Glomerular visceral epithelial cell (primary cell): ENCODE measurements at regions not wholly inside any gene's neighbourhood (a gene's known extent, or its start where the extent isn't known, plus 50 kb on each side); places are given as distances from the start of the nearest gene placed in this dataset.
"Not testable (repeated sequence)": the region's sequence is repeated elsewhere in the genome, so short reads cannot be mapped to it uniquely, and the experiment has no call there.

Experiments
- DNase-seq: peaks from one replicate; pipeline ENCODE4 v3.0.0-alpha.2; 2016; ENCODE audit errors: extremely low spot score

DNA sequence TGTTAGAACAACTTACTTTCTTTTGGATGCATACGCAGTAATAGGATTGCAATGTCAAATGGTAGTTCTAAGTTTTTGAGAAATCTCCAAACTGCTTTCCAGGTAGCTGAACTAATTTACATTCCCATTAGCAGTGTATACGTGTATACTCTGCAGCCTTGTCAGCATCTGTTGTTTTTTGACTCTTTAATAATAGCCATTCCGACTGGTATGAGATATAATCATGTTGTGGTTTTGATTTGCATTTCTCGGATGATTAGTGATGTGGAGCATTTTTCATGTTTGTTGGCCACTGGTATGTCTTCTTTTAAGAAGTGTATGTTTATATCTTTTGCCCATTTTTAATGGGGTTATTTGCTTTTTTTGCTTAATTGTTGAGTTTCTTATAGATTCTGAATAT is 76.9 kb upstream of the HNRNPA1L2 start:
- DNase-seq, result not testable (repeated sequence)

DNA sequence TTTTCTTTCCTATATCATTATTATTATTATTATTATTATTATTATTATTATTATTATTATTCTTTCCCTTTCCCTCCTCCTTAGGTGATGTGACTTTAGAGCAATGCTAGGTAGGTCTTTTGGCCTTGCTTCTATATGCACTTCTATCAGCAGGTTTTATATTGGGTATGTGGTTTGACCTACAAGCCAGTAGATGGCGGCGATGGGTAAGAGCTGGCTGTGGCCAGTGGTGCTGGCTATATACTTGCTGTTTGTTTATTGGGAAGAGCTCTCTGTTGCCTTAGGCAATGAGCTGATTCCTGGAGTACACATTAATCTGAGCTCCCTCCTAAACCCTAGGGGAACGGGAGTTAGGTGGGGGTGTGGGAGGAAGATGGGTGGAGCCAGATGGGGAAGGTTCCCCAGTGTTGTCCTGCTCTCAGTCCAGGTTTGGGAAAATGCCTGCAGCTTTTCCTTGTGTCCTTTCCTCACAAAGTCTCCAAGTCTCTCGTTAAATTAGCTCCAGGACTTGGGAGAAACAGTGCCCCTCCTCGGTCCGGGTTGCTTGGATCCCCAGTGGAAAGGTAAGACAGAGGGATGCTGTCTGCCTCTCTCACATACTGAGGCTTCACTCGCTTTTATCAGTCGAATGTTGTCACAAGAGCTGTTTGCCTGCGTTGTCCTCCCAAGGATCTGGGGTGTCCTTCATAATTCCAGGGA is 72.2 kb upstream of the HNRNPA1L2 start:
- DNase-seq, result peak; percentile 51

DNA sequence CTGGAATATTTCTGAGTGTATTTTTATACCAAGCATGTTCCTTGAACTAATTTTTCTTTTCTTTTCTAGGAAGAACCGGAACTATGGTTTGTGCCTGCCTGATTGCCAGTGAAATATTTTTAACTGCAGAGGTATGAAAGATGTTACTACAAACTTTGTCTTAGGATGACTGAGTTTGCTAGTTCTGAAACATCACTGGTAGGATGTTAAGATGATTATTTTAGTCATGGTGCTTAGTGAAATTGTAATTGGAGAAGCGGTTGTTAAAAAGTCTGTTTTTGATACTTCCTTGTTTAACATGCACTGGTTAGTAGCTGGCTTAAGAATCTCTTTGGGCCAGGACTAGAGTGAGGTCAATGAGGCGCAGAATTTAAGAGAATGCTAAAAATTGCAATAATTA is 71.1 kb upstream of the HNRNPA1L2 start:
- not testable (repeated sequence) for DNase-seq

DNA sequence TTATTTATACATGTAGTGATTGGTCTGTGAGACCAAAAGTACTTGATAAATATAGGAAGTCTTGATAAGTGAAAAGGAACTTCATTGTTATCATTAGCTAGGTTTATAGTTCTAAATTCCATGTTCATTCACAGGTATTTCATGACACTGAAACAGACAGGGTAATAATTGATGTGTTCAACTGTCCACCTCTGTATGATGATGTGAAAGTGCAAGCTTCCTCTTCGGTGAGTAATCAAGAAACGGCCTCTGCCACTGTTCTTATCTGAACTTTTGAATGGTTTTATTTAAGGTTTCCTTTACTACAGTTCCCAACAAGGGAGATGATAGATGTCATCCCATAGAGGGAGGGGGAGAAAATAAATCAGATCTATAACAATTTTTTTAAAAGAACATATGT is 59.3 kb upstream of the HNRNPA1L2 start:
- not testable (repeated sequence) for DNase-seq
